Fibroblast of lung (primary cell): ENCODE measurements at regions not wholly inside any gene's neighbourhood (a gene's known extent, or its start where the extent isn't known, plus 50 kb on each side); places are given as distances from the start of the nearest gene placed in this dataset.

Source experiments
- CTCF ChIP-seq, 2 donors: IDR thresholded peaks in 1 of 2; conservative IDR thresholded peaks in 1 of 2; 1 replicate in 1 of 2; 2 replicates in 1 of 2; pipeline ENCODE4 v1.5.1; 2011 to 2012; ENCODE audit warnings: low read length in 2 of 2, control low read depth in 1 of 2, inconsistent platforms in 1 of 2, low read depth in 1 of 2, mild to moderate bottlenecking in 1 of 2
- EZH2 ChIP-seq: IDR thresholded peaks from 2 replicates; pipeline ENCODE4 v1.5.1; 2012; ENCODE audit warnings: low read length, control low read depth, mild to moderate bottlenecking; ENCODE audit errors: missing control alignments

- no peak for TF ChIP-seq CTCF (conservative IDR thresholded peaks at IDR 0.05 in 1 of 2, IDR thresholded peaks at IDR 0.05 in 1 of 2; ENCODE audit: low read depth in 1 of 2, low read length in 2 of 2)
- TF ChIP-seq EZH2 = no peak
These were observed 190.1 kb upstream of the TNP1 start for GRCh38 chr2:217049956-217050355.
